MCF 10A (cell line): ENCODE measurements at regions not wholly inside any gene's neighbourhood (a gene's known extent, or its start where the extent isn't known, plus 50 kb on each side); places are given as distances from the start of the nearest gene placed in this dataset.

Experiments used
- BruUV-seq: library from RNA; stranded (reverse); fragments of 400-500 nt; replicated peaks from 2 replicates; lab custom pipeline; 2021; lab: Mats Ljungman, UMichigan
- CTCF ChIA-PET: fragments of 300-600 bp; sonication (Branson Sonifier 250); formaldehyde crosslinking; extraction: SDS; loops from one replicate; lab custom pipeline; 2021; ENCODE audit warnings: antibody characterized with exemption, inconsistent platforms; lab: Yijun Ruan, JAX
- POLR2A ChIA-PET: fragments of 300-600, 350-650 bp; sonication (Branson Sonifier 250); formaldehyde crosslinking; extraction: SDS; loops from one replicate; lab custom pipeline; 2020; ENCODE audit warnings: antibody characterized with exemption, inconsistent platforms; lab: Yijun Ruan, JAX
- DNase-seq: peaks from one replicate; pipeline ENCODE4 v3.0.0-alpha.2; 2018; ENCODE audit not compliant: unreplicated experiment
- H3K27ac Mint-ChIP-seq: one replicate; pipeline ENCODE4 v1.8.0; 2022; ENCODE audit warnings: mild to moderate bottlenecking, low read depth, mixed read lengths; ENCODE audit not compliant: unreplicated experiment
- H3K27me3 Mint-ChIP-seq: one replicate; pipeline ENCODE4 v1.8.0; 2022; ENCODE audit warnings: mixed read lengths; ENCODE audit not compliant: insufficient read depth, unreplicated experiment
- H3K36me3 Mint-ChIP-seq: one replicate; pipeline ENCODE4 v1.8.0; 2022; ENCODE audit warnings: mild to moderate bottlenecking, moderate library complexity, mixed read lengths; ENCODE audit not compliant: insufficient read depth, unreplicated experiment
- H3K4me1 Mint-ChIP-seq: one replicate; pipeline ENCODE4 v1.8.0; 2022; ENCODE audit warnings: mixed read lengths; ENCODE audit not compliant: insufficient read depth, unreplicated experiment
- H3K4me3 Mint-ChIP-seq: one replicate; pipeline ENCODE4 v1.8.0; 2022; ENCODE audit warnings: mild to moderate bottlenecking, moderate library complexity, mixed read lengths; ENCODE audit not compliant: unreplicated experiment
- H3K9me3 Mint-ChIP-seq: one replicate; pipeline ENCODE4 v1.8.0; 2022; ENCODE audit warnings: mixed read lengths; ENCODE audit not compliant: unreplicated experiment
- CTCF ChIP-seq: fragments of 200-600 bp; IDR thresholded peaks from one replicate; pipeline ENCODE4 v1.8.0; 2022; ENCODE audit warnings: antibody characterized with exemption, mild to moderate bottlenecking; ENCODE audit not compliant: unreplicated experiment
- intact Hi-C: fragments of 100-400 bp; cut with micrococcal nuclease; formaldehyde crosslinking; loops from 2 replicates; pipeline ENCODE4 v1.14.1; 2022

- Mint-ChIP-seq H3K9me3 (no peaks in the 10 kb centered on the region), H3K36me3 (no peaks in the 10 kb centered on the region), H3K27ac (no peak overlapping the region), H3K4me3 (no peak overlapping the region), H3K27me3 (no peaks in the 10 kb centered on the region), H3K4me1 (no peaks in the 10 kb centered on the region)
- ChIA-PET CTCF (no interaction called here), POLR2A (no interaction called here)
- intact Hi-C loops = no loop called here
- TF ChIP-seq CTCF = no peak
- BruUV-seq = no TSS peak
- no peak for DNase-seq
These were observed 66.1 kb upstream of the ZNF827 start for GRCh38 chr4:146004730-146005129.

GRCh38 chr4:145988628-145989027 lies 50.0 kb upstream of the ZNF827 start:
- ChIA-PET POLR2A (no interaction called here), CTCF (no interaction called here)
- Mint-ChIP-seq H3K9me3 (no peaks in the 10 kb centered on the region), H3K4me1 (no peaks in the 10 kb centered on the region), H3K4me3 (no peak overlapping the region), H3K27ac (no peak overlapping the region), H3K36me3 (no peaks in the 10 kb centered on the region), H3K27me3 (no peaks in the 10 kb centered on the region)
- no TSS peak for BruUV-seq
- no peak for DNase-seq
- intact Hi-C loops = no loop called here
- TF ChIP-seq CTCF = no peak
